ENCODE measurements at regions not wholly inside any gene's neighbourhood (a gene's known extent, or its start where the extent isn't known, plus 50 kb on each side); places are given as distances from the start of the nearest gene placed in this dataset.

- no peak for TF ChIP-seq CTCF (IDR thresholded peaks at IDR 0.05)
- TF ChIP-seq POLR2A (IDR thresholded peaks at IDR 0.05), result no peak
These were observed 810.4 kb upstream of the KIF2B start for GRCh38 chr17:53012364-53012763.

Data from esophagus squamous epithelium (tissue), 4 donors.